OCI-LY1 (cell line): ENCODE measurements at regions not wholly inside any gene's neighbourhood (a gene's known extent, or its start where the extent isn't known, plus 50 kb on each side); places are given as distances from the start of the nearest gene placed in this dataset.

ENCODE experiments used
- H2AFZ ChIP-seq: fragments of 200-600 bp; sonication (generic), shearing (Covaris generic); 2 replicates; pipeline ENCODE4 v1.6.0; 2014; ENCODE audit warnings: antibody characterized with exemption, mild to moderate bottlenecking, low read length
- H3F3A ChIP-seq: fragments of 200-600 bp; sonication (generic), shearing (Covaris generic); 2 replicates; pipeline ENCODE4 v1.6.0; 2014; ENCODE audit warnings: mild to moderate bottlenecking, antibody characterized with exemption, low read length, moderate library complexity; ENCODE audit not compliant: insufficient read depth
- H3K27ac ChIP-seq: fragments of 200-600 bp; sonication (generic); 2 replicates; pipeline ENCODE4 v1.5.1; 2014; ENCODE audit warnings: low read length, mixed run types, mild to moderate bottlenecking, low read depth; ENCODE audit not compliant: poor library complexity, severe bottlenecking
- H3K27me3 ChIP-seq: fragments of 200-600 bp; sonication (generic); 2 replicates; pipeline ENCODE4 v1.6.0; 2014; ENCODE audit warnings: antibody characterized with exemption, mild to moderate bottlenecking, low read length, moderate library complexity; ENCODE audit not compliant: insufficient read depth
- H3K36me3 ChIP-seq: fragments of 200-600 bp; sonication (generic); 2 replicates; pipeline ENCODE4 v1.6.1; 2014; ENCODE audit warnings: mild to moderate bottlenecking, antibody characterized with exemption, low read length, moderate library complexity, mixed read lengths; ENCODE audit not compliant: insufficient read depth
- H3K4me1 ChIP-seq: fragments of 200-600 bp; sonication (generic); 2 replicates; pipeline ENCODE4 v1.5.1; 2014; ENCODE audit warnings: mild to moderate bottlenecking, low read length, moderate library complexity; ENCODE audit not compliant: insufficient read depth, severe bottlenecking
- H3K4me2 ChIP-seq: fragments of 200-600 bp; sonication (generic), shearing (Covaris generic); 2 replicates; pipeline ENCODE4 v1.6.1; 2014; ENCODE audit warnings: low read length
- H3K4me3 ChIP-seq: fragments of 200-600 bp; sonication (generic); 2 replicates; pipeline ENCODE4 v1.5.1; 2014; ENCODE audit warnings: low read length, low read depth, mild to moderate bottlenecking, mixed read lengths; ENCODE audit not compliant: poor library complexity, severe bottlenecking
- H3K79me2 ChIP-seq: fragments of 200-600 bp; shearing (Covaris generic); 2 replicates; pipeline ENCODE4 v1.6.1; 2016; ENCODE audit warnings: mixed run types, low read length, mixed read lengths; ENCODE audit not compliant: insufficient read depth
- H3K9ac ChIP-seq: fragments of 200-600 bp; sonication (generic), shearing (Covaris generic); 2 replicates; pipeline ENCODE4 v1.6.1; 2014; ENCODE audit warnings: mild to moderate bottlenecking, low read length, mixed read lengths
- H3K9me2 ChIP-seq: fragments of 200-600 bp; sonication (generic), shearing (Covaris generic); 2 replicates; pipeline ENCODE4 v1.6.1; 2014; ENCODE audit warnings: low read depth, mild to moderate bottlenecking, low read length, mixed read lengths
- H3K9me3 ChIP-seq: fragments of 200-600 bp; shearing (Covaris generic); 2 replicates; pipeline ENCODE4 v1.6.1; 2014; ENCODE audit warnings: low read length, mixed read lengths
- H4K20me1 ChIP-seq: fragments of 200-600 bp; sonication (generic), shearing (Covaris generic); 2 replicates; pipeline ENCODE4 v1.6.0; 2016; ENCODE audit warnings: mild to moderate bottlenecking, low read length; ENCODE audit not compliant: insufficient read depth
- EZH2 ChIP-seq: fragments of 200-600 bp; sonication (generic), shearing (Covaris generic); IDR thresholded peaks from 2 replicates; pipeline ENCODE4 v1.8.0; 2017; ENCODE audit warnings: borderline replicate concordance, mixed run types, mild to moderate bottlenecking, antibody characterized with exemption, low read length, moderate library complexity, mixed read lengths
- TF ChIP-seq, protein P1 (sequence below): fragments of 200-600 bp; sonication (generic), shearing (Covaris generic); IDR thresholded peaks from 2 replicates; pipeline ENCODE4 v1.5.1; 2017; ENCODE audit warnings: mild to moderate bottlenecking, antibody characterized with exemption, low read length, moderate library complexity, mixed read lengths

DNA sequence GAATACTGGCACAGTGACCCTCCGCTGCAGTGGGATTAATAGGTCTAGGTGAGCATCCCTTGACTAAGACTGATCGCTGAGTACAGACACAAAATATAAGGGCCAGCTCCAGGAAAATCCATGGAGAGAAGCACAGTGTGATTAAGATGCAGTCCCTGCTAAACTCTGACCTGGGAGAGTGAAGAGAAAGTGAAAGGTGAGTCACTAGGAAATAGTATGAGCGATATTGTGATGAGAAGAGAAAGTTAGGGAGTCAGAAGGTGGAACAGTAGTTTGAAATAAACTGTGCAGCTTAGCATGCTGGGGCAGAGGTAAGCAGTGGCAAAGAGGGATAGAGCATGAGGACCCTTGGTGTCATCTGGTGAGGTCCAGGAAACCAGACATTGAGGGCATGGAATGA, 278.6 kb upstream of the MAP3K7 start:
- H3K36me3 ChIP-seq = no peaks in the 10 kb centered on the region
- H3K4me3 ChIP-seq = no peak overlapping the region
- H3K4me1 ChIP-seq = no peaks in the 10 kb centered on the region
- no peaks in the 10 kb centered on the region for H3F3A ChIP-seq
- TF ChIP-seq, protein P1, sequence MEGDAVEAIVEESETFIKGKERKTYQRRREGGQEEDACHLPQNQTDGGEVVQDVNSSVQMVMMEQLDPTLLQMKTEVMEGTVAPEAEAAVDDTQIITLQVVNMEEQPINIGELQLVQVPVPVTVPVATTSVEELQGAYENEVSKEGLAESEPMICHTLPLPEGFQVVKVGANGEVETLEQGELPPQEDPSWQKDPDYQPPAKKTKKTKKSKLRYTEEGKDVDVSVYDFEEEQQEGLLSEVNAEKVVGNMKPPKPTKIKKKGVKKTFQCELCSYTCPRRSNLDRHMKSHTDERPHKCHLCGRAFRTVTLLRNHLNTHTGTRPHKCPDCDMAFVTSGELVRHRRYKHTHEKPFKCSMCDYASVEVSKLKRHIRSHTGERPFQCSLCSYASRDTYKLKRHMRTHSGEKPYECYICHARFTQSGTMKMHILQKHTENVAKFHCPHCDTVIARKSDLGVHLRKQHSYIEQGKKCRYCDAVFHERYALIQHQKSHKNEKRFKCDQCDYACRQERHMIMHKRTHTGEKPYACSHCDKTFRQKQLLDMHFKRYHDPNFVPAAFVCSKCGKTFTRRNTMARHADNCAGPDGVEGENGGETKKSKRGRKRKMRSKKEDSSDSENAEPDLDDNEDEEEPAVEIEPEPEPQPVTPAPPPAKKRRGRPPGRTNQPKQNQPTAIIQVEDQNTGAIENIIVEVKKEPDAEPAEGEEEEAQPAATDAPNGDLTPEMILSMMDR = no peak
- TF ChIP-seq EZH2 = no peak
- no peaks in the 10 kb centered on the region for H3K79me2 ChIP-seq
- H4K20me1 ChIP-seq = no peaks in the 10 kb centered on the region
- no peak overlapping the region for H2AFZ ChIP-seq
- H3K4me2 ChIP-seq = no peak overlapping the region
- no peaks in the 10 kb centered on the region for H3K27me3 ChIP-seq
- H3K9ac ChIP-seq = no peak overlapping the region
- no peaks in the 10 kb centered on the region for H3K9me3 ChIP-seq
- no peaks in the 10 kb centered on the region for H3K9me2 ChIP-seq
- no peak overlapping the region for H3K27ac ChIP-seq

DNA sequence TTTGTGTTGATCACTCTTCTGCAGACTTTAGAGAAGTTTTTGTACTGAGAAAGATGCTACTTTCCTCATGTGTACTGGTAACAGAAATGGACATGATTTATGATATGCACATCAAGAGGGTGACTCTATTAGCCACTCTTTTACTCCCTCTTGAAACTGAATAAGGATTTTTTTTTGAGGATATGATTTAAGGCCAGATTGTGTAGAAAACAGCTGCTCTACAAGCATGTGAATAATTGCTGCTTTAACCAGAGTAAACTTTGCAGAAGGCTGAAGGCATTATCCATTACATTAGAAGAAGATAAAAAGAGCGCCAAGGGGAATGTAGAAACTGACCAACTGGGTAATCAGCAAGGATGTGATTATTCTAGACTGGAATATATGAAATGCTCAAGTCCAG, 276.2 kb upstream of the MAP3K7 start:
- Histone ChIP-seq H3K36me3 (no peaks in the 10 kb centered on the region), H3K9me2 (no peaks in the 10 kb centered on the region), H3K27ac (no peak overlapping the region), H3K4me1 (no peaks in the 10 kb centered on the region), H3K9ac (no peak overlapping the region), H3K79me2 (no peaks in the 10 kb centered on the region), H3K4me3 (no peak overlapping the region), H2AFZ (no peak overlapping the region), H3F3A (no peaks in the 10 kb centered on the region), H4K20me1 (no peaks in the 10 kb centered on the region), H3K27me3 (no peaks in the 10 kb centered on the region), H3K4me2 (no peak overlapping the region), H3K9me3 (no peaks in the 10 kb centered on the region)
- TF ChIP-seq, protein P1 = no peak
- TF ChIP-seq EZH2 = no peak

DNA sequence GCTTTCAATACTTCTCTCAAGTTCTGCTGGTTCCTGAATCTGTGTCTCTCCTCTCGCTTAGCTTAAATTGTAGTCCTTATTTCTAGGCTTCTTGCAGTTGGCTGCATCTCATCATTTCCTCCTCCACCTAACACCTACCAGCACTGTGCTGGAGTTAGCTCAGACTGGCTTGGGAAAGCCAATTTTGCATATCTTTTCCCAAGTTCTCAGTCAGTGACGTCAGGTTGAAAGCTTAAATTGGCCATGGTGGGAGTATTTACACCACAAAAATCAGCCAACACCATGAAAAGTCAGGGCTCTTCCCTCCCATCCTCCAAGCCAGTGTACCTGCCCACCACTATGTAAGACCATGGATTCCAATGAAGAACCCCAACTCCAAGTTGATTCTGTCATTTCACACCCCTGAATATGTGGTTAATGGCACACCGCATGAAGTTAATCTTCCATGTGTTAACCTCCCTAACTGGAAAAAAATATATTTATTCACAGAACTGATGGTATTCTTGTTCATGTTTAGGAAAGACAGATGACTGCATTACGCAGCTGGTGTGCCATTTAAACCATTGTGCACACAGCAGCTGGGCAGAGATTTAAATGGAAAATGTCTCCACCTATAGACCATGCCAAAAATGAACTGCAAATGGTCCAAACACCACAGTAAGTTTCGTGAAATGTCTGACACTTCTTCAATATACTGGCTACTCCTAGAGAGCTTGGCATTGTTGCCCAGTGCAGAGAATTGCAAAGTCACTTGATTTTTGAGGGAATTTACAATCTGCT, 274.1 kb upstream of the MAP3K7 start:
- Histone ChIP-seq H3K9ac (no peak overlapping the region), H3K4me2 (no peak overlapping the region), H3F3A (no peaks in the 10 kb centered on the region), H3K4me3 (no peak overlapping the region), H3K27ac (no peak overlapping the region), H2AFZ (no peak overlapping the region), H3K27me3 (no peaks in the 10 kb centered on the region), H3K9me2 (no peaks in the 10 kb centered on the region), H3K79me2 (no peaks in the 10 kb centered on the region), H3K9me3 (no peaks in the 10 kb centered on the region), H3K36me3 (no peaks in the 10 kb centered on the region), H4K20me1 (no peaks in the 10 kb centered on the region), H3K4me1 (no peaks in the 10 kb centered on the region)
- TF ChIP-seq, protein P1 = peak; percentile 55
- no peak for TF ChIP-seq EZH2
